BJ (cell line): ENCODE measurements at regions not wholly inside any gene's neighbourhood (a gene's known extent, or its start where the extent isn't known, plus 50 kb on each side); places are given as distances from the start of the nearest gene placed in this dataset.

Experiments
- CTCF ChIA-PET: fragments of 350-600 bp; formaldehyde crosslinking; extraction: SDS; loops from one replicate; lab custom pipeline; 2021; ENCODE audit warnings: antibody characterized with exemption, inconsistent platforms; lab: Yijun Ruan, JAX
- POLR2A ChIA-PET: fragments of 300-600 bp; sonication (Branson Sonifier 250); formaldehyde crosslinking; extraction: SDS; loops from one replicate; lab custom pipeline; 2021; ENCODE audit warnings: antibody characterized with exemption; lab: Charles Lee
- DNase-seq: peaks from one replicate; pipeline ENCODE4 v3.0.0-alpha.2; 2011; ENCODE audit warnings: low read depth
- H3K27me3 ChIP-seq: 2 replicates; pipeline ENCODE4 v1.6.0; 2011; ENCODE audit warnings: low read length; ENCODE audit not compliant: control insufficient read depth, insufficient read depth
- H3K36me3 ChIP-seq: 2 replicates; pipeline ENCODE4 v1.5.1; 2011; ENCODE audit warnings: low read length; ENCODE audit not compliant: control insufficient read depth, insufficient read depth
- H3K4me3 ChIP-seq: 2 replicates; pipeline ENCODE4 v1.5.1; 2011; ENCODE audit warnings: low read depth, mild to moderate bottlenecking, control low read depth, low read length
- TF ChIP-seq, protein P1 (sequence below): IDR thresholded peaks from 2 replicates; pipeline ENCODE4 v1.5.1; 2011; ENCODE audit warnings: low read depth, mild to moderate bottlenecking, control low read depth, inconsistent platforms, low read length, moderate library complexity; ENCODE audit not compliant: insufficient read depth

DNA sequence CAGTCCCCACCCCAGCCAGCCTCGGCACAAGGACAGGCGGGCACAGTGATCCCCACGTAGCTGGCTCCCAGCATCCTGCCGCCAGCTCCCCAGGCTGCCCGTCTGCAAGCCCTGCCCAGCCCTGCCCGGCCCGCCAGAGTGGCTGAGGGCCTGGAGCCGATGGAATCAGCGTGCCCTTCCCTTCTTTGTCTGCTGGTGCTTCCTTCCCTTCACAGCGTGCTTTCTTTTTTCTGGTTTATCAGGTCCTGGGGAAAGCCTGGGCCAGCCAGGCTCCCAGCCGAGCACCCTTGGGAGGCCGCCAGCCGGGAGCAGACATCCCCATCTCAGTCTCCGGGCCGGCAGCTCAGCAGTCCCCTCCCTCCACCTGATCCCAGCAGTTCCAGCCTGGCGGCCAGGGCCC is 54.7 kb upstream of the SMAD6 start:
- DNase-seq = no peak
- TF ChIP-seq, protein P1, sequence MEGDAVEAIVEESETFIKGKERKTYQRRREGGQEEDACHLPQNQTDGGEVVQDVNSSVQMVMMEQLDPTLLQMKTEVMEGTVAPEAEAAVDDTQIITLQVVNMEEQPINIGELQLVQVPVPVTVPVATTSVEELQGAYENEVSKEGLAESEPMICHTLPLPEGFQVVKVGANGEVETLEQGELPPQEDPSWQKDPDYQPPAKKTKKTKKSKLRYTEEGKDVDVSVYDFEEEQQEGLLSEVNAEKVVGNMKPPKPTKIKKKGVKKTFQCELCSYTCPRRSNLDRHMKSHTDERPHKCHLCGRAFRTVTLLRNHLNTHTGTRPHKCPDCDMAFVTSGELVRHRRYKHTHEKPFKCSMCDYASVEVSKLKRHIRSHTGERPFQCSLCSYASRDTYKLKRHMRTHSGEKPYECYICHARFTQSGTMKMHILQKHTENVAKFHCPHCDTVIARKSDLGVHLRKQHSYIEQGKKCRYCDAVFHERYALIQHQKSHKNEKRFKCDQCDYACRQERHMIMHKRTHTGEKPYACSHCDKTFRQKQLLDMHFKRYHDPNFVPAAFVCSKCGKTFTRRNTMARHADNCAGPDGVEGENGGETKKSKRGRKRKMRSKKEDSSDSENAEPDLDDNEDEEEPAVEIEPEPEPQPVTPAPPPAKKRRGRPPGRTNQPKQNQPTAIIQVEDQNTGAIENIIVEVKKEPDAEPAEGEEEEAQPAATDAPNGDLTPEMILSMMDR = no peak
- CTCF ChIA-PET = interaction anchor here (2.0 kb wide), 1 partner anchor 51 kb away, joined by 5 read pairs; no protein-coding TSS in a partner anchor
- no peaks in the 10 kb centered on the region for H3K27me3 ChIP-seq
- POLR2A ChIA-PET = no interaction called here
- no peaks in the 10 kb centered on the region for H3K36me3 ChIP-seq
- H3K4me3 ChIP-seq = no peak overlapping the region

DNA sequence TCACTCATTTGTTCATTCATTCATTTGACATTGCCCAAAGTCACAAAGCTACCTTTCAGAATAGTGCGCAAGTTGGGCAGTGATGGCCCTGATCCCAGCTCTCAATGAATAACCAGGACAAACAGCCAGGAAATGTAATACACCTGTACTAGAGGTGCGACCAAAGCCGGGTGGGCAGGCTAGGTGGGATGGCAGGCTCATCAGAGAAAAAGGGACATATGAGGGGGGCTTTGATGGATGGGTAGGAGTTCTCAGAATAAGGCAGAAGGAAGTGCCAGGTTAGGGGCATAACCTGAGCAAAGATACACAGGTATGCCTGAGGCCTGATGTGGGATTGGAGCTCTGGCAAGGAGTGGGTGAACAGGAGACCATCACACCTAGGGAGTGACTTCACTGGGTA is 53.4 kb upstream of the SMAD6 start:
- CTCF ChIA-PET = interaction anchor here (1.2 to 2.0 kb wide), 2 partner anchors 36 to 50 kb away, joined by 4 to 5 read pairs; no protein-coding TSS in a partner anchor
- Histone ChIP-seq H3K36me3 (no peaks in the 10 kb centered on the region), H3K27me3 (no peaks in the 10 kb centered on the region; the same call in 1 of the 2 replicates), H3K4me3 (no peak overlapping the region)
- no peak for DNase-seq
- TF ChIP-seq, protein P1 = no peak
- POLR2A ChIA-PET = no interaction called here

DNA sequence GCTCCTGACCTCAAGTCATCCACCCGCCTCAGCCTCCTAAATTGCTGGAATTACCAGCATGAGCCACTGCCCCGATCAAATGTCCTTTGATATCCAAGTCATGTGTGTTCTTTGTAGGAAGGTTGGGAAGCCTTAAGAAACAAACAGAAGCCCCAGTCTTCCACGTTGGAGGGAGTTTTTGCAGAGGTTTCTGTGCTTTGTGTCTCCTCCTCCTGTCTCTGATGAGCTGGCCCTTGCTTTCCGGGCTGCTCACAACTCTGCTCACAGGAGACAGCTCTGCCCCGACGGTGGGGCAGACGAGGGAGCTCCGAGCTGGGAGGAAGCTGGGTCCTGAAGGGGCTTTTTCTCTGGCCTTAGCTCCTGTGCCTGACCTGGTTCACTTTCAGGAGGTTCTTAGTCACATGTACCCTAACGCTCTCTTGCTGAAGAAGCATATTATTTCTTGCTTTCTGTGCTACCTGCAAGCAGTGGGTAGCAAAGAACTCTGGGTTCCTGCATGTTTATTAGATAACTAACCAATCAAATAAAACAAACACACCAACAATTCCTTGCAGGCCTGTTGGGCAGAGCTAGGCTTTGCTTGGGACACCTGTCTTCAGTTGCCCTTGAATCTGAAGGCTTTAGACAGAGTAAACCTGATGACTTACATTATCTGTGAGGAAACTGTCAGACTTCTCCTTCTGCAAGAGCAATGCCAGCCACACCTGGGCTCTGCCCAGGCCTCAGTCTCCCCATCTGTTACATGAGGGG is 52.6 kb upstream of the SMAD6 start:
- TF ChIP-seq, protein P1 = no peak
- ChIA-PET CTCF (interaction anchor here (2.0 kb wide), 1 partner anchor 49 kb away, joined by 5 read pairs; no protein-coding TSS in a partner anchor), POLR2A (no interaction called here)
- no peak overlapping the region for H3K4me3 ChIP-seq
- H3K27me3 ChIP-seq = no peaks in the 10 kb centered on the region; the same call in 1 of the 2 replicates
- no peaks in the 10 kb centered on the region for H3K36me3 ChIP-seq
- DNase-seq = no peak

DNA sequence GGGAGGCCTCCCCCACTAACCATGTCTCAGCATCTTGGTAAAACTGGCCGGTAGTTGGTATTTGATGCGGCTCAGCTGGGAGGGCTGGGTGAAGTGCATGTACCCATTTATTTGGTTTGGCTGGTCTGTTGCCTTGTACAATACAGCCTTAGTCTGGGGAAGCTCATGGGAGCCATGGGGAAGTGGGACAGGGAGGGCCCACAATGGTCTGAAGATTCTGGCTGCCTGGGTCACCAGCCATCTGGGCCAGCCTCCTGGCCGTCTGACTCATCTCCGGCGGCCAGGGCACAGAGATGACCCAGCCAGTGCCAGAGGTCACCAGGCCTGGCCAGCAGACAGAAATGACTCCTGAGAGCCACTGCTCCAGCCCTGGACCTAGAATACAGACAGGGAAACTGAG is 51.6 kb upstream of the SMAD6 start:
- no peaks in the 10 kb centered on the region; the same call in 1 of the 2 replicates for H3K27me3 ChIP-seq
- ChIA-PET CTCF (no interaction called here), POLR2A (no interaction called here)
- H3K4me3 ChIP-seq = no peak overlapping the region
- TF ChIP-seq, protein P1 = no peak
- no peak for DNase-seq
- H3K36me3 ChIP-seq = no peaks in the 10 kb centered on the region

DNA sequence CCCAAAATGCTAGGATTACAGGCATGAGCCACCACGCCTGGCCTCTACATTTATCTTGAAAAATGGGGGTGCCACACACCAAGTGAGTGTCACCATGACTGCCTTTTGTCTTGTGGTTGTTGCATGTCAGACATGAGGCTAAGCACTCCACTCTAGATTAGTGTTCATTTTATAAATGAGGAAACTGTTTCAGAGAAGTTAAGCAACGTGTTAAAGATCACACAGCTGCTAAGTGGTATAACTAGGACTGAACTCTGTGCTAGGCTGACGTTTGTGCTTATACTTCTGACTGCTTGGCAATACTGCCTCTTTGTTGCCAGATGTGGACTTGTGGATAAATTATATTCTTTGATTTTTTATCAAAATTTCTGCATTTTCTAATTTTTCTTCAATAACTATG is 50.8 kb upstream of the SMAD6 start:
- CTCF ChIA-PET = interaction anchor here (1.2 kb wide), 1 partner anchor 200 kb away, joined by 3 read pairs; no protein-coding TSS in a partner anchor
- H3K4me3 ChIP-seq = no peak overlapping the region
- DNase-seq = no peak
- TF ChIP-seq, protein P1 = no peak
- POLR2A ChIA-PET = no interaction called here
- no peaks in the 10 kb centered on the region; the same call in 1 of the 2 replicates for H3K27me3 ChIP-seq
- no peaks in the 10 kb centered on the region for H3K36me3 ChIP-seq
